ENCODE measurements at regions not wholly inside any gene's neighbourhood (a gene's known extent, or its start where the extent isn't known, plus 50 kb on each side); places are given as distances from the start of the nearest gene placed in this dataset.

- Histone ChIP-seq H2AFZ (ENCODE audit: low read depth, low read length) (no peak overlapping the region), H3K9me3 (ENCODE audit: low read length) (no peaks in the 10 kb centered on the region), H3K9ac (ENCODE audit: low read length) (no peak overlapping the region), H3F3A (ENCODE audit: insufficient read depth, low read length, poor library complexity, severe bottlenecking) (peaks cover 2% of the 10 kb centered on the region), H3K4me3 (ENCODE audit: low read length) (no peak overlapping the region), H3K36me3 (ENCODE audit: insufficient read depth, low read length) (no peaks in the 10 kb centered on the region), H4K20me1 (ENCODE audit: insufficient read depth) (no peaks in the 10 kb centered on the region), H3K4me2 (ENCODE audit: low read length) (no peak overlapping the region), H3K27ac (ENCODE audit: low read length) (no peak overlapping the region), H3K79me2 (replicated peaks; ENCODE audit: insufficient read depth, low read length) (no peaks in the 10 kb centered on the region), H3K9me2 (ENCODE audit: insufficient read depth, low read length) (no peaks in the 10 kb centered on the region), H3K27me3 (ENCODE audit: insufficient read depth, low read depth, low read length) (no peaks in the 10 kb centered on the region)
- no peak for TF ChIP-seq REST (IDR thresholded peaks at IDR 0.05; ENCODE audit: borderline replicate concordance)
- TF ChIP-seq POLR2AphosphoS5 (IDR thresholded peaks at IDR 0.05) = no peak
- no peak for TF ChIP-seq EZH2 (IDR thresholded peaks at IDR 0.05; ENCODE audit: borderline replicate concordance, insufficient read depth, low read length, poor library complexity, severe bottlenecking)
- TF ChIP-seq MXI1 (conservative IDR thresholded peaks at IDR 0.05; ENCODE audit: poor library complexity, severe bottlenecking) = no peak
Measured at GRCh38 chr3:166282931-166283330, 445.7 kb upstream of the BCHE start.

GRCh38 chr3:166279636-166280035, 442.4 kb upstream of the BCHE start:
- no peak overlapping the region for H3K4me2 ChIP-seq (ENCODE audit: low read length)
- H3K4me3 ChIP-seq (ENCODE audit: low read length) = no peak overlapping the region
- no peak overlapping the region for H3K9ac ChIP-seq (ENCODE audit: low read length)
- no peaks in the 10 kb centered on the region for H4K20me1 ChIP-seq (ENCODE audit: insufficient read depth)
- H3K9me3 ChIP-seq (ENCODE audit: low read length) = no peaks in the 10 kb centered on the region
- H3F3A ChIP-seq (ENCODE audit: insufficient read depth, low read length, poor library complexity, severe bottlenecking) = peaks cover 2% of the 10 kb centered on the region
- H3K36me3 ChIP-seq (ENCODE audit: insufficient read depth, low read length) = no peaks in the 10 kb centered on the region
- no peak overlapping the region for H2AFZ ChIP-seq (ENCODE audit: low read depth, low read length)
- no peak overlapping the region for H3K27ac ChIP-seq (ENCODE audit: low read length)
- H3K9me2 ChIP-seq (ENCODE audit: insufficient read depth, low read length) = no peaks in the 10 kb centered on the region
- TF ChIP-seq TAF1 (IDR thresholded peaks at IDR 0.05; ENCODE audit: low read depth) = no peak
- no peak for TF ChIP-seq RAD21 (conservative IDR thresholded peaks at IDR 0.05)
- no peak for TF ChIP-seq POLR2AphosphoS5 (IDR thresholded peaks at IDR 0.05)
- no peak for TF ChIP-seq EZH2 (IDR thresholded peaks at IDR 0.05; ENCODE audit: borderline replicate concordance, insufficient read depth, low read length, poor library complexity, severe bottlenecking)
- TF ChIP-seq REST (IDR thresholded peaks at IDR 0.05; ENCODE audit: borderline replicate concordance) = no peak
- TF ChIP-seq SMC3 (conservative IDR thresholded peaks at IDR 0.05; ENCODE audit: poor library complexity) = no peak
- TF ChIP-seq CTCF (IDR thresholded peaks at IDR 0.05; ENCODE audit: poor library complexity, severe bottlenecking) = no peak
- no peak for TF ChIP-seq MXI1 (conservative IDR thresholded peaks at IDR 0.05; ENCODE audit: poor library complexity, severe bottlenecking)
- no peak for TF ChIP-seq EP300 (conservative IDR thresholded peaks at IDR 0.05; ENCODE audit: poor library complexity, severe bottlenecking)
- H3K27me3 ChIP-seq (ENCODE audit: insufficient read depth, low read depth, low read length) = no peaks in the 10 kb centered on the region
- no peaks in the 10 kb centered on the region for H3K79me2 ChIP-seq (replicated peaks; ENCODE audit: insufficient read depth, low read length)

Data from neural cell (in vitro differentiated cells).